ENCODE measurements at regions not wholly inside any gene's neighbourhood (a gene's known extent, or its start where the extent isn't known, plus 50 kb on each side); places are given as distances from the start of the nearest gene placed in this dataset.

- H3K9ac ChIP-seq (ENCODE audit: low read depth, low read length, poor library complexity, severe bottlenecking), result no peak overlapping the region
- no peaks in the 10 kb centered on the region for H3K36me3 ChIP-seq (ENCODE audit: insufficient read depth, low read length)
- no peak overlapping the region for H2AFZ ChIP-seq (ENCODE audit: low read length)
- H3K4me3 ChIP-seq (ENCODE audit: low read length, poor library complexity, severe bottlenecking), result no peak overlapping the region
- TF ChIP-seq CTCF (conservative IDR thresholded peaks at IDR 0.05; ENCODE audit: low read length) (no peak), EZH2phosphoT487 (IDR thresholded peaks at IDR 0.05; ENCODE audit: borderline replicate concordance) (no peak)
- H3K27me3 ChIP-seq (ENCODE audit: insufficient read depth, low read length, poor library complexity, severe bottlenecking), result no peaks in the 10 kb centered on the region
- no peaks in the 10 kb centered on the region for H3K4me1 ChIP-seq (ENCODE audit: insufficient read depth, low read length, poor library complexity, severe bottlenecking)
- no peaks in the 10 kb centered on the region for H3K9me2 ChIP-seq (replicated peaks; ENCODE audit: low read depth, low read length)
- H3K4me2 ChIP-seq (ENCODE audit: low read depth, low read length, poor library complexity, severe bottlenecking), result no peak overlapping the region
- no peaks in the 10 kb centered on the region for H3K9me3 ChIP-seq (ENCODE audit: insufficient read depth, low read depth, low read length)
- no peaks in the 10 kb centered on the region for H4K20me1 ChIP-seq (ENCODE audit: insufficient read depth, low read length, poor library complexity, severe bottlenecking)
- no peaks in the 10 kb centered on the region for H3F3A ChIP-seq (ENCODE audit: low read depth)
- H3K79me2 ChIP-seq (ENCODE audit: insufficient read depth, low read length), result no peaks in the 10 kb centered on the region
These were observed 142.4 kb upstream of the TLR4 start for GRCh38 chr9:117561761-117562160.

- Histone ChIP-seq H3K9me2 (replicated peaks; ENCODE audit: low read depth, low read length) (no peaks in the 10 kb centered on the region), H3K4me3 (ENCODE audit: low read length, poor library complexity, severe bottlenecking) (no peak overlapping the region), H3F3A (ENCODE audit: low read depth) (no peaks in the 10 kb centered on the region), H4K20me1 (ENCODE audit: insufficient read depth, low read length, poor library complexity, severe bottlenecking) (no peaks in the 10 kb centered on the region), H3K79me2 (ENCODE audit: insufficient read depth, low read length) (no peaks in the 10 kb centered on the region), H3K4me1 (ENCODE audit: insufficient read depth, low read length, poor library complexity, severe bottlenecking) (no peaks in the 10 kb centered on the region), H3K9ac (ENCODE audit: low read depth, low read length, poor library complexity, severe bottlenecking) (no peak overlapping the region), H3K36me3 (ENCODE audit: insufficient read depth, low read length) (no peaks in the 10 kb centered on the region), H3K27me3 (ENCODE audit: insufficient read depth, low read length, poor library complexity, severe bottlenecking) (no peaks in the 10 kb centered on the region), H2AFZ (ENCODE audit: low read length) (no peak overlapping the region), H3K4me2 (ENCODE audit: low read depth, low read length, poor library complexity, severe bottlenecking) (no peak overlapping the region), H3K9me3 (ENCODE audit: insufficient read depth, low read depth, low read length) (no peaks in the 10 kb centered on the region)
- peak; percentile 64 for TF ChIP-seq CTCF (conservative IDR thresholded peaks at IDR 0.05; ENCODE audit: low read length)
- no peak for TF ChIP-seq EZH2phosphoT487 (IDR thresholded peaks at IDR 0.05; ENCODE audit: borderline replicate concordance)
These were observed 141.2 kb upstream of the ASTN2 start for GRCh38 chr9:117555964-117556629.

GRCh38 chr9:117552811-117553210 is 138.0 kb upstream of the ASTN2 start:
- H3K4me1 ChIP-seq (ENCODE audit: insufficient read depth, low read length, poor library complexity, severe bottlenecking), result no peaks in the 10 kb centered on the region
- H3K9me2 ChIP-seq (replicated peaks; ENCODE audit: low read depth, low read length), result no peaks in the 10 kb centered on the region
- H3K79me2 ChIP-seq (ENCODE audit: insufficient read depth, low read length), result no peaks in the 10 kb centered on the region
- H3K9me3 ChIP-seq (ENCODE audit: insufficient read depth, low read depth, low read length), result no peaks in the 10 kb centered on the region
- H3K36me3 ChIP-seq (ENCODE audit: insufficient read depth, low read length), result no peaks in the 10 kb centered on the region
- no peak overlapping the region for H2AFZ ChIP-seq (ENCODE audit: low read length)
- no peaks in the 10 kb centered on the region for H3F3A ChIP-seq (ENCODE audit: low read depth)
- TF ChIP-seq EZH2phosphoT487 (IDR thresholded peaks at IDR 0.05; ENCODE audit: borderline replicate concordance) (no peak), CTCF (conservative IDR thresholded peaks at IDR 0.05; ENCODE audit: low read length) (no peak)
- no peak overlapping the region for H3K4me2 ChIP-seq (ENCODE audit: low read depth, low read length, poor library complexity, severe bottlenecking)
- no peaks in the 10 kb centered on the region for H3K27me3 ChIP-seq (ENCODE audit: insufficient read depth, low read length, poor library complexity, severe bottlenecking)
- H4K20me1 ChIP-seq (ENCODE audit: insufficient read depth, low read length, poor library complexity, severe bottlenecking), result no peaks in the 10 kb centered on the region
- no peak overlapping the region for H3K4me3 ChIP-seq (ENCODE audit: low read length, poor library complexity, severe bottlenecking)
- H3K9ac ChIP-seq (ENCODE audit: low read depth, low read length, poor library complexity, severe bottlenecking), result no peak overlapping the region
